WTC11 (cell line): ENCODE measurements at regions not wholly inside any gene's neighbourhood (a gene's known extent, or its start where the extent isn't known, plus 50 kb on each side); places are given as distances from the start of the nearest gene placed in this dataset.

ENCODE experiments used
- AFF4 ChIP-seq: sonication (generic); formaldehyde crosslinking; IDR thresholded peaks from 2 replicates; pipeline ENCODE4 v1.8.1; 2023; ENCODE audit warnings: mild to moderate bottlenecking, missing genetic modification reagents, borderline replicate concordance
- CREM ChIP-seq: sonication (generic); formaldehyde crosslinking; IDR thresholded peaks from 2 replicates; pipeline ENCODE4 v1.8.1; 2022; ENCODE audit warnings: mild to moderate bottlenecking, missing genetic modification reagents, moderate library complexity
- FOXK1 ChIP-seq: sonication (generic); formaldehyde crosslinking; IDR thresholded peaks from 2 replicates; pipeline ENCODE4 v1.8.0; 2022; ENCODE audit warnings: mild to moderate bottlenecking, moderate library complexity, missing genetic modification reagents
- NFATC4 ChIP-seq: fragments of 250-450 bp; sonication (Bioruptor Pico); IDR thresholded peaks from 2 replicates; pipeline ENCODE4 v1.9.0; 2021; ENCODE audit warnings: mild to moderate bottlenecking
- ZNF416 ChIP-seq: fragments of 250-450 bp; sonication (Bioruptor Pico); IDR thresholded peaks from 2 replicates; pipeline ENCODE4 v1.9.0; 2021; ENCODE audit warnings: mild to moderate bottlenecking, inconsistent platforms
- TF ChIP-seq, protein P1 (sequence below): fragments of 200-600 bp; IDR thresholded peaks from 2 replicates; pipeline ENCODE4 v1.8.0; 2022; ENCODE audit warnings: antibody characterized with exemption
- TF ChIP-seq, protein P2 (sequence below): sonication (generic); formaldehyde crosslinking; IDR thresholded peaks from 2 replicates; pipeline ENCODE4 v1.8.0; 2022; ENCODE audit warnings: mild to moderate bottlenecking, missing genetic modification reagents
- TF ChIP-seq, protein P3 (sequence below): sonication (generic); formaldehyde crosslinking; IDR thresholded peaks from 2 replicates; pipeline ENCODE4 v1.8.0; 2022; ENCODE audit warnings: mild to moderate bottlenecking, missing genetic modification reagents
- TF ChIP-seq, protein P4 (sequence below): sonication (generic); formaldehyde crosslinking; IDR thresholded peaks from 2 replicates; pipeline ENCODE4 v1.8.0; 2022; ENCODE audit warnings: mild to moderate bottlenecking, missing genetic modification reagents

DNA sequence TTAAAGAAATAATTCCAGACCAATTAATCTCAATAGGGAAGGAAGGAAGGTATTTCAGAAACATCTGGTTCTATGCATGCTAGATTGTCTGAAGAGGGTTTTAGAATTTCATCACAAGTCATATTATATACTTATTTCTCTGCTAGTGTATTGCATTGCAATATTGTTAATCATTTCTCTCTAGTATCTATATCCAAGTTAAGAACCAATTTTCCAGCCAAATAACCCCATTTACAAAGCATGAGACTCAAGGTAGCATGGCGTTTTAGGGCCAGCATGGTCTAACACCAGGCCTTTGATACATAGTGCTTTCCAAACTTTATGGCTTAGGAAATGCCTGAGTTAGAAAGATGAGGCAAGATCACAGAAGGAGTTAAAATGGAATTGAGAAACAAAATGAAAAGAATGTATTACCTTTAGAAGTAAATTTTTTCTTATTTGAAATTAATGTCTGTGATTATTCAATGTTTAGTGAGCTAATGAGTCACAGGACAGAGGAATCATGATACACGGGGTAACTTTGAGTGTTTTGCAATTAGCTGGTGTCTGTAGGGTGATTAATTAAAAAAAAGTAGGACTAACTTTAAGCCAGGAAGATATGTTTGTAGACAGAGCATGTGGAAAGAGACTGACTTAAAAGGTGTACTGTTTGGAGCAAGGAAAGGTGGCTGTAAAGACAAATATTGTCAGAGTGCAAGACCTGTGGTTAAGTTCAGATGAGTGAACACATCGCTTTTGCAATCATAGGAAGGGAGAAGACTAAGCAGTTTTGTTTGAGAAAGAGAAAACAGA is 1006.2 kb upstream of the CITED2 start:
- TF ChIP-seq, protein P1, sequence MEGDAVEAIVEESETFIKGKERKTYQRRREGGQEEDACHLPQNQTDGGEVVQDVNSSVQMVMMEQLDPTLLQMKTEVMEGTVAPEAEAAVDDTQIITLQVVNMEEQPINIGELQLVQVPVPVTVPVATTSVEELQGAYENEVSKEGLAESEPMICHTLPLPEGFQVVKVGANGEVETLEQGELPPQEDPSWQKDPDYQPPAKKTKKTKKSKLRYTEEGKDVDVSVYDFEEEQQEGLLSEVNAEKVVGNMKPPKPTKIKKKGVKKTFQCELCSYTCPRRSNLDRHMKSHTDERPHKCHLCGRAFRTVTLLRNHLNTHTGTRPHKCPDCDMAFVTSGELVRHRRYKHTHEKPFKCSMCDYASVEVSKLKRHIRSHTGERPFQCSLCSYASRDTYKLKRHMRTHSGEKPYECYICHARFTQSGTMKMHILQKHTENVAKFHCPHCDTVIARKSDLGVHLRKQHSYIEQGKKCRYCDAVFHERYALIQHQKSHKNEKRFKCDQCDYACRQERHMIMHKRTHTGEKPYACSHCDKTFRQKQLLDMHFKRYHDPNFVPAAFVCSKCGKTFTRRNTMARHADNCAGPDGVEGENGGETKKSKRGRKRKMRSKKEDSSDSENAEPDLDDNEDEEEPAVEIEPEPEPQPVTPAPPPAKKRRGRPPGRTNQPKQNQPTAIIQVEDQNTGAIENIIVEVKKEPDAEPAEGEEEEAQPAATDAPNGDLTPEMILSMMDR, result no peak
- TF ChIP-seq FOXK1 (CRISPR knock-in tag), result no peak
- no peak for TF ChIP-seq AFF4 (CRISPR knock-in tag)
- TF ChIP-seq, protein P2, sequence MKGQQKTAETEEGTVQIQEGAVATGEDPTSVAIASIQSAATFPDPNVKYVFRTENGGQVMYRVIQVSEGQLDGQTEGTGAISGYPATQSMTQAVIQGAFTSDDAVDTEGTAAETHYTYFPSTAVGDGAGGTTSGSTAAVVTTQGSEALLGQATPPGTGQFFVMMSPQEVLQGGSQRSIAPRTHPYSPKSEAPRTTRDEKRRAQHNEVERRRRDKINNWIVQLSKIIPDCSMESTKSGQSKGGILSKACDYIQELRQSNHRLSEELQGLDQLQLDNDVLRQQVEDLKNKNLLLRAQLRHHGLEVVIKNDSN (CRISPR knock-in tag), result no peak
- TF ChIP-seq, protein P3, sequence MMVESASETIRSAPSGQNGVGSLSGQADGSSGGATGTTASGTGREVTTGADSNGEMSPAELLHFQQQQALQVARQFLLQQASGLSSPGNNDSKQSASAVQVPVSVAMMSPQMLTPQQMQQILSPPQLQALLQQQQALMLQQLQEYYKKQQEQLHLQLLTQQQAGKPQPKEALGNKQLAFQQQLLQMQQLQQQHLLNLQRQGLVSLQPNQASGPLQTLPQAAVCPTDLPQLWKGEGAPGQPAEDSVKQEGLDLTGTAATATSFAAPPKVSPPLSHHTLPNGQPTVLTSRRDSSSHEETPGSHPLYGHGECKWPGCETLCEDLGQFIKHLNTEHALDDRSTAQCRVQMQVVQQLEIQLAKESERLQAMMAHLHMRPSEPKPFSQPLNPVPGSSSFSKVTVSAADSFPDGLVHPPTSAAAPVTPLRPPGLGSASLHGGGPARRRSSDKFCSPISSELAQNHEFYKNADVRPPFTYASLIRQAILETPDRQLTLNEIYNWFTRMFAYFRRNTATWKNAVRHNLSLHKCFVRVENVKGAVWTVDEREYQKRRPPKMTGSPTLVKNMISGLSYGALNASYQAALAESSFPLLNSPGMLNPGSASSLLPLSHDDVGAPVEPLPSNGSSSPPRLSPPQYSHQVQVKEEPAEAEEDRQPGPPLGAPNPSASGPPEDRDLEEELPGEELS (CRISPR knock-in tag), result no peak
- no peak for TF ChIP-seq NFATC4 (CRISPR knock-in tag)
- no peak for TF ChIP-seq ZNF416 (CRISPR knock-in tag)
- TF ChIP-seq CREM (CRISPR knock-in tag), result no peak
- TF ChIP-seq, protein P4, sequence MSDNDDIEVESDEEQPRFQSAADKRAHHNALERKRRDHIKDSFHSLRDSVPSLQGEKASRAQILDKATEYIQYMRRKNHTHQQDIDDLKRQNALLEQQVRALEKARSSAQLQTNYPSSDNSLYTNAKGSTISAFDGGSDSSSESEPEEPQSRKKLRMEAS (CRISPR knock-in tag), result no peak
